ENCODE measurements at regions not wholly inside any gene's neighbourhood (a gene's known extent, or its start where the extent isn't known, plus 50 kb on each side); places are given as distances from the start of the nearest gene placed in this dataset.

DNA sequence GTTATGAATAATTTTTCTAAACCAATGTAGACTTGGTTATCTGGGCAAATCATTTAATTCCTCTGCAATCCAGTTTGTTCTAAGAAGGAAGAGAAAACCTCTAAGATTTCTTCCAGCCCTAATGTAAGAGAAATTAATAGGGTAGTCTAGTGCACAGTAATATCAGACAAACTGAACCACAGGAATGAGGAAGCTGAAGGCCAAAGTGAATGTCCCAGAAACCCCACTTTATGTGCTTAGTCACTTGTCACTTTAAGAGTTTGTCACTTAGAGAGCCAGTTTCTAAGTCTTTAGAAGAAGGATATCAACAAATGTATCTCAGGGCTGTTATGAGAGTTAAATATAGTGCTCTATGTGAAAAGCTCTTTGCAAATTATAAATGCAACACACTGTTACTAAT is 750.6 kb downstream of the DIAPH3 start:
- no peak for TF ChIP-seq EP300 (IDR thresholded peaks at IDR 0.05)
- TF ChIP-seq, protein P1, sequence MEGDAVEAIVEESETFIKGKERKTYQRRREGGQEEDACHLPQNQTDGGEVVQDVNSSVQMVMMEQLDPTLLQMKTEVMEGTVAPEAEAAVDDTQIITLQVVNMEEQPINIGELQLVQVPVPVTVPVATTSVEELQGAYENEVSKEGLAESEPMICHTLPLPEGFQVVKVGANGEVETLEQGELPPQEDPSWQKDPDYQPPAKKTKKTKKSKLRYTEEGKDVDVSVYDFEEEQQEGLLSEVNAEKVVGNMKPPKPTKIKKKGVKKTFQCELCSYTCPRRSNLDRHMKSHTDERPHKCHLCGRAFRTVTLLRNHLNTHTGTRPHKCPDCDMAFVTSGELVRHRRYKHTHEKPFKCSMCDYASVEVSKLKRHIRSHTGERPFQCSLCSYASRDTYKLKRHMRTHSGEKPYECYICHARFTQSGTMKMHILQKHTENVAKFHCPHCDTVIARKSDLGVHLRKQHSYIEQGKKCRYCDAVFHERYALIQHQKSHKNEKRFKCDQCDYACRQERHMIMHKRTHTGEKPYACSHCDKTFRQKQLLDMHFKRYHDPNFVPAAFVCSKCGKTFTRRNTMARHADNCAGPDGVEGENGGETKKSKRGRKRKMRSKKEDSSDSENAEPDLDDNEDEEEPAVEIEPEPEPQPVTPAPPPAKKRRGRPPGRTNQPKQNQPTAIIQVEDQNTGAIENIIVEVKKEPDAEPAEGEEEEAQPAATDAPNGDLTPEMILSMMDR (IDR thresholded peaks at IDR 0.05) = no peak
- no peak for TF ChIP-seq POLR2A (IDR thresholded peaks at IDR 0.05)
- DNase-seq (ENCODE audit: low spot score in 2 of 2) = no peak
- Histone ChIP-seq H3K4me3 (no peak overlapping the region), H3K36me3 (no peaks in the 10 kb centered on the region), H3K4me1 (no peaks in the 10 kb centered on the region), H3K27ac (no peak overlapping the region), H3K9me3 (no peaks in the 10 kb centered on the region), H3K27me3 (no peaks in the 10 kb centered on the region)

DNA sequence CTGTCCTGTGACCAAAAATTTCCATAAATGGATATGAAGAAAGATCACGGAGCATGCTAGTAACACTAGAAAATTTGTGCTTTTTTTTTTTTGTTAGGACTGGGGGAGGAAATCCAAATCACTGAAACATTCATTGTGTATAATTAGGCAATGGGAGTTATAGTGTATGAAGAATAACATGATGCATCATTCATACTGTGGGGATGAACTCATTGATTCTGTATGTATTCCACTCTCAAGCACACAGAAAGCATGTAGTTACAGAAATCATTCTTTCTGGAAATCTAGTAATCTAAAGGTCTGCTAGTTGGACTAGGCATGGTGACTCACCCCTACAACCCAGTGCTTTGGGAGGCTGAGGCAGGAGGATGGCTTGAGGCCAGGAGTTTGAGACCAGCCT is 749.7 kb downstream of the DIAPH3 start:
- TF ChIP-seq POLR2A (IDR thresholded peaks at IDR 0.05) = no peak
- TF ChIP-seq, protein P1 (IDR thresholded peaks at IDR 0.05) = no peak
- no peak for TF ChIP-seq EP300 (IDR thresholded peaks at IDR 0.05)
- no peak for DNase-seq (ENCODE audit: low spot score in 2 of 2)
- Histone ChIP-seq H3K9me3 (no peaks in the 10 kb centered on the region), H3K4me1 (no peaks in the 10 kb centered on the region), H3K4me3 (no peak overlapping the region), H3K36me3 (no peaks in the 10 kb centered on the region), H3K27me3 (no peaks in the 10 kb centered on the region), H3K27ac (no peak overlapping the region)
- 53 to 66% methylated on average over 1 of the region's 1 CpG for WGBS, 2 donors

DNA sequence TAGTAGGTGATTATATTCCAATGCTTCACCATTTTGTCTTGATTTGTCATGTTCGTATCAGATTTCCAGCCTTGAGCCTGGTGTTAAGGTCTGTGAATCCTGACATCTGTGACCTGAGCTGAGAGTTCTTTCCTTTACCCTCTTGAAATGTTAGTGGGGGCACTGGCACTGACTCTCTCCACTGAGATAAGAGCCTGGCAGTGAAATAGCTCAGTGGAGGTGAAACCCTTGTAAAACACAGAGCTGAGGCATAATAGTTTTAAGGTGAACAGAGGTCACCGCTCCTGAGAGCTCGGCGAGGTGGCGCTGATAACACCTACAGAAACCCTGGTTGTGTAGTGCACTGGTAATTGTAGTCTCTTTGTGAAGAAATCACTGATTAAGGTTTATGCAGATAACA is 748.2 kb downstream of the DIAPH3 start:
- no peak for TF ChIP-seq POLR2A (IDR thresholded peaks at IDR 0.05)
- TF ChIP-seq EP300 (IDR thresholded peaks at IDR 0.05) = no peak
- TF ChIP-seq, protein P1 (IDR thresholded peaks at IDR 0.05) = no peak
- DNase-seq (ENCODE audit: low spot score in 2 of 2) = no peak
- Histone ChIP-seq H3K36me3 (no peaks in the 10 kb centered on the region), H3K27ac (no peak overlapping the region), H3K4me1 (no peaks in the 10 kb centered on the region), H3K27me3 (no peaks in the 10 kb centered on the region), H3K9me3 (no peaks in the 10 kb centered on the region), H3K4me3 (no peak overlapping the region)
- 86 to 90% methylated on average over 5 of the region's 5 CpGs for WGBS, 2 donors

DNA sequence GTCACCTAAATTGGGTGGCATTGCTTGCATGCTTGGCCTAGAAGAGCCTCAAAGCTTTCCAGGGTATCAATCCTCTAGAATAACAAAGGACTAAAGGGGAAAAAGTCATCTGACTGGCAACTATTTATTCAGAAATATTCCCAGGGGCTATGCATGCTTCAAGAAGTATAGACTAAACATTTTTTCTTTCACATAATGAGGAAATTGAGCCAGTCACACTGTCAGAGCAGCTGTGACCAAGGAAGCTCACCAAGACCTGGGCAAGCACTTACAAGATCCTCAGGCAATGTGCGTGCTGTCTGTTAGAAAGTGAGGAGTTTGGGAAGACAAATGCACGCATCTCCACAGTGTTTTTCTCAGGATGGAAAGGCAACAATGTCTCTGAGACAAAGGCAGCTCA is 747.2 kb downstream of the DIAPH3 start:
- 83 to 96% methylated on average over 2 of the region's 2 CpGs for WGBS, 2 donors
- Histone ChIP-seq H3K27ac (no peak overlapping the region), H3K4me3 (no peak overlapping the region), H3K9me3 (no peaks in the 10 kb centered on the region), H3K4me1 (no peaks in the 10 kb centered on the region), H3K36me3 (no peaks in the 10 kb centered on the region), H3K27me3 (no peaks in the 10 kb centered on the region)
- TF ChIP-seq, protein P1 (IDR thresholded peaks at IDR 0.05) = no peak
- TF ChIP-seq POLR2A (IDR thresholded peaks at IDR 0.05) (no peak), EP300 (IDR thresholded peaks at IDR 0.05) (no peak)
- no peak for DNase-seq (ENCODE audit: low spot score in 2 of 2)

DNA sequence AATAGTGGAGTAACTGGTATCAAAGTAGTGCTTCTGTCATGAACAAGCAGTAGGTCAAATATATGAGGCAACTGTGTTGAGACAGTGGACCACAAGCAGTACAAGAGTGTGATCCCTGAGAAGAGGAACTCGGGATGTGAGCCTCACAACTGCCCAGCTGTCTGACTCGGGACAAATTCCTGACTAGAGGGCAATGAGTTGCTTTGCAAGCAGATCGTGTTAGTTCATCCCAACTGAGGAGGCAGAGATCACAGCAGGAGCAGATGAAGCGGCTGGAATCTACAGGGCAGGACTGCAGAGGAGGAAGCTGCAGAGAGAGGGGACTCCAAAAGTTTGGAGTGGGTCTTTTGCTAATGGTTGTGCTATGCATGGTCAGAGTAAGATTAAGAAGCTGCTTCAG is 741.1 kb downstream of the DIAPH3 start:
- TF ChIP-seq, protein P1 (IDR thresholded peaks at IDR 0.05) = no peak
- no peak for TF ChIP-seq EP300 (IDR thresholded peaks at IDR 0.05)
- TF ChIP-seq POLR2A (IDR thresholded peaks at IDR 0.05) = no peak
- Histone ChIP-seq H3K27ac (no peak overlapping the region), H3K27me3 (no peaks in the 10 kb centered on the region), H3K4me3 (no peak overlapping the region), H3K36me3 (no peaks in the 10 kb centered on the region), H3K4me1 (peaks cover 0 to 7% (median 0%) of the 10 kb centered on the region in 4 donors), H3K9me3 (peaks cover 0 to 4% (median 0%) of the 10 kb centered on the region in 4 donors)
- no peak for DNase-seq (ENCODE audit: low spot score in 2 of 2)
- 54 to 59% methylated on average over 4 of the region's 4 CpGs for WGBS, 2 donors

All from tibial nerve (tissue), 4 donors.